ENCODE measurements at regions not wholly inside any gene's neighbourhood (a gene's known extent, or its start where the extent isn't known, plus 50 kb on each side); places are given as distances from the start of the nearest gene placed in this dataset.
"Not testable (repeated sequence)": the region's sequence is repeated elsewhere in the genome, so short reads cannot be mapped to it uniquely, and the experiment has no call there.

DNA sequence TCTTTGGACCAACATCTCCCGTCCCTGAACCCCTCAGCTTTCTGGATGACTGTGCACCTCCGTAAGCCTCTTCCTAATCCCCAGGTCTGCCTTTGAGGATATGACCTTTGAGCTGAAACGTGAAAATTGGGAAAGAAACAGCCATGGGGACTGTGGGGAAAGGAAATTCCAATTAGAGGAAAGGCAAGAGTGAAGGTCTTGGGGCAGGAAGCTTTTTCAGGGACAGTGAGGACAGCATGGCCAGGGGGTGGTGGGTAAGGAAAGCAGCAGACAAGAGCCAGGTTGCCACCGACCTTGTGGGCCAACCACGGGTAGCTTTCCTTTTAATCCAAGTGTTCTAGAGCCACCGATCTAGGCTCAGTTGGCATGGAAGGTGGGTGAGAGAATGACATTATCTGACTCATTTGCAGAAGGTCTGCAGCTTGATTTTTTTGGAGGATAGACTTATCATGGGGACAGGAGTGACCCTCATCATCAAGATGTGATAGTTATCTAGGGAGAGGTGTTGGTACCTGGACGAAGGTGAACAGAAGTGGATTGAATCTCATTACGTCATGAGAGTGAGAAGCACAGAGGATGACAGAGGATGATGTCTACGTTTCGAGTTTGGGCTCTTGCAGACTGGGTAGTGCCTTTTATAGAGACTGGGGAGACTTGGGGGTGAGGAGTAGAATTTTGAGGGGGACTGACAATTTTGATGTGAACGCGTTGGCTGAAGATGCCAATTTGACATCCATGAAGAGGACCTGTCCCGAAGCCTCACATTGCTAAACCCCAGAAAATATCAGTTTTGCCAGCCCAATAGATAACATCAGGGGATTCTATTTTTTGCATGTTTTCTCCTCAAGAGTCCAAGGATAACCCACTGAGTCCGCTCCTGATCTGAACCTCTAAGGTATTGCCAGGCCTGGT is 136.7 kb upstream of the PEG3 start:
- no peak overlapping the region for H3K27ac ChIP-seq
- H3K4me3 ChIP-seq = no peak overlapping the region
- H3K4me1 ChIP-seq = no peaks in the 10 kb centered on the region
- no peak for DNase-seq (ENCODE audit: low read depth in 1 of 2, low spot score in 1 of 2)
- no peak for ATAC-seq
- no peak for TF ChIP-seq ZFP36 (IDR thresholded peaks at IDR 0.05; ENCODE audit: borderline replicate concordance, partially characterized antibody)
- no peak overlapping the region for H3K4me2 ChIP-seq
- ChIA-PET CTCF (no interaction called here), POLR2A (no interaction called here)
- WGBS (ENCODE audit: missing lambda C conversion rate) = 18% methylated on average over 14 of the region's 14 CpGs
- H3K9me3 ChIP-seq = peaks cover 69% of the 10 kb centered on the region
- no peak for FAIRE-seq

DNA sequence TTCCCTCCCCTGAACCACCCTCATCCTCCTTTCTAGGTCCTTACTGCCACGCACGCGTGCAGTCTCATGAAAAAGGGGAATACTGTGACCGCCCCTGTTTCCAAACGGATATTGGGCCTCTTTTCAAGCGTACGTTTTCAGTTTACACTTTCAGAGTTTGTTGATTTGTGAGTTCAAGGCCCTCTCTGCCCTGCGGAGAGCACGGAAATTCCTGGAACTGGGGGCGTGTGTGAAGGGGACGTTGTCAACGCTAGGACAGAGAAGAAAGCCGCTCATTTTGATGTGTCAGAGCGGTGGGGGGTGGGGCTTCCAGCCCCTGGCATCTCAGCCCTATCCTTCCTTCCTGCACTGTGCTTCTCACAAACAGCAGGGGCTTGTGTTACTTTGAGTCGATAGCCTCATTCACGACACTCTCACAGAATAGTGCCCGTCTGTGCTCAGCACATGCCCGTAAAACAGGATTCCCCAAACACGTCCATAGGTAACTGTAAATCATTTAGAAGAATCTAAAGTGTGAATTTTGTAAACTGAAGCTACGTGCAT is 137.6 kb upstream of the PEG3 start:
- H3K4me2 ChIP-seq = no peak overlapping the region
- ChIA-PET POLR2A (no interaction called here), CTCF (no interaction called here)
- FAIRE-seq (no peak), DNase-seq (ENCODE audit: low read depth in 1 of 2, low spot score in 1 of 2) (no peak), ATAC-seq (no peak)
- TF ChIP-seq NFE2L2 (conservative IDR thresholded peaks at IDR 0.05; ENCODE audit: low read length) = no peak
- TF ChIP-seq HOXA7 (CRISPR knock-in tag; IDR thresholded peaks at IDR 0.05) = no peak
- TF ChIP-seq, protein P1, sequence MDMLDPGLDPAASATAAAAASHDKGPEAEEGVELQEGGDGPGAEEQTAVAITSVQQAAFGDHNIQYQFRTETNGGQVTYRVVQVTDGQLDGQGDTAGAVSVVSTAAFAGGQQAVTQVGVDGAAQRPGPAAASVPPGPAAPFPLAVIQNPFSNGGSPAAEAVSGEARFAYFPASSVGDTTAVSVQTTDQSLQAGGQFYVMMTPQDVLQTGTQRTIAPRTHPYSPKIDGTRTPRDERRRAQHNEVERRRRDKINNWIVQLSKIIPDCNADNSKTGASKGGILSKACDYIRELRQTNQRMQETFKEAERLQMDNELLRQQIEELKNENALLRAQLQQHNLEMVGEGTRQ (IDR thresholded peaks at IDR 0.05) = no peak
- no peak for TF ChIP-seq HDAC2 (IDR thresholded peaks at IDR 0.05)
- TF ChIP-seq HEYL (CRISPR knock-in tag; IDR thresholded peaks at IDR 0.05) = no peak
- TF ChIP-seq, protein P2, sequence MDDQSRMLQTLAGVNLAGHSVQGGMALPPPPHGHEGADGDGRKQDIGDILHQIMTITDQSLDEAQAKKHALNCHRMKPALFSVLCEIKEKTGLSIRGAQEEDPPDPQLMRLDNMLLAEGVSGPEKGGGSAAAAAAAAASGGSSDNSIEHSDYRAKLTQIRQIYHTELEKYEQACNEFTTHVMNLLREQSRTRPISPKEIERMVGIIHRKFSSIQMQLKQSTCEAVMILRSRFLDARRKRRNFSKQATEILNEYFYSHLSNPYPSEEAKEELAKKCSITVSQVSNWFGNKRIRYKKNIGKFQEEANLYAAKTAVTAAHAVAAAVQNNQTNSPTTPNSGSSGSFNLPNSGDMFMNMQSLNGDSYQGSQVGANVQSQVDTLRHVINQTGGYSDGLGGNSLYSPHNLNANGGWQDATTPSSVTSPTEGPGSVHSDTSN (IDR thresholded peaks at IDR 0.05) = no peak
- TF ChIP-seq, protein P3, sequence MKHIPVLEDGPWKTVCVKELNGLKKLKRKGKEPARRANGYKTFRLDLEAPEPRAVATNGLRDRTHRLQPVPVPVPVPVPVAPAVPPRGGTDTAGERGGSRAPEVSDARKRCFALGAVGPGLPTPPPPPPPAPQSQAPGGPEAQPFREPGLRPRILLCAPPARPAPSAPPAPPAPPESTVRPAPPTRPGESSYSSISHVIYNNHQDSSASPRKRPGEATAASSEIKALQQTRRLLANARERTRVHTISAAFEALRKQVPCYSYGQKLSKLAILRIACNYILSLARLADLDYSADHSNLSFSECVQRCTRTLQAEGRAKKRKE (CRISPR knock-in tag; IDR thresholded peaks at IDR 0.05; ENCODE audit: low read depth) = no peak
- TF ChIP-seq, protein P4, sequence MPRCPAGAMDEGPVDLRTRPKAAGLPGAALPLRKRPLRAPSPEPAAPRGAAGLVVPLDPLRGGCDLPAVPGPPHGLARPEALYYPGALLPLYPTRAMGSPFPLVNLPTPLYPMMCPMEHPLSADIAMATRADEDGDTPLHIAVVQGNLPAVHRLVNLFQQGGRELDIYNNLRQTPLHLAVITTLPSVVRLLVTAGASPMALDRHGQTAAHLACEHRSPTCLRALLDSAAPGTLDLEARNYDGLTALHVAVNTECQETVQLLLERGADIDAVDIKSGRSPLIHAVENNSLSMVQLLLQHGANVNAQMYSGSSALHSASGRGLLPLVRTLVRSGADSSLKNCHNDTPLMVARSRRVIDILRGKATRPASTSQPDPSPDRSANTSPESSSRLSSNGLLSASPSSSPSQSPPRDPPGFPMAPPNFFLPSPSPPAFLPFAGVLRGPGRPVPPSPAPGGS (IDR thresholded peaks at IDR 0.05) = no peak
- no peak for TF ChIP-seq HOXB5 (CRISPR knock-in tag; IDR thresholded peaks at IDR 0.05)
- no peak for TF ChIP-seq TFCP2L1 (CRISPR knock-in tag; IDR thresholded peaks at IDR 0.05)
- no peak for TF ChIP-seq ZNF302 (CRISPR knock-in tag; IDR thresholded peaks at IDR 0.05)
- TF ChIP-seq, protein P5, sequence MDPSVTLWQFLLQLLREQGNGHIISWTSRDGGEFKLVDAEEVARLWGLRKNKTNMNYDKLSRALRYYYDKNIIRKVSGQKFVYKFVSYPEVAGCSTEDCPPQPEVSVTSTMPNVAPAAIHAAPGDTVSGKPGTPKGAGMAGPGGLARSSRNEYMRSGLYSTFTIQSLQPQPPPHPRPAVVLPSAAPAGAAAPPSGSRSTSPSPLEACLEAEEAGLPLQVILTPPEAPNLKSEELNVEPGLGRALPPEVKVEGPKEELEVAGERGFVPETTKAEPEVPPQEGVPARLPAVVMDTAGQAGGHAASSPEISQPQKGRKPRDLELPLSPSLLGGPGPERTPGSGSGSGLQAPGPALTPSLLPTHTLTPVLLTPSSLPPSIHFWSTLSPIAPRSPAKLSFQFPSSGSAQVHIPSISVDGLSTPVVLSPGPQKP (IDR thresholded peaks at IDR 0.05; ENCODE audit: low read depth, low read length) = no peak
- no peak for TF ChIP-seq ZC3H11A (IDR thresholded peaks at IDR 0.05)
- TF ChIP-seq CEBPB (IDR thresholded peaks at IDR 0.05) = no peak
- WGBS (ENCODE audit: missing lambda C conversion rate) = 33% methylated on average over 20 of the region's 20 CpGs
- no peak overlapping the region for H3K27ac ChIP-seq
- no peak overlapping the region for H3K4me3 ChIP-seq
- H3K9me3 ChIP-seq = peaks cover 65% of the 10 kb centered on the region
- no peaks in the 10 kb centered on the region for H3K4me1 ChIP-seq

DNA sequence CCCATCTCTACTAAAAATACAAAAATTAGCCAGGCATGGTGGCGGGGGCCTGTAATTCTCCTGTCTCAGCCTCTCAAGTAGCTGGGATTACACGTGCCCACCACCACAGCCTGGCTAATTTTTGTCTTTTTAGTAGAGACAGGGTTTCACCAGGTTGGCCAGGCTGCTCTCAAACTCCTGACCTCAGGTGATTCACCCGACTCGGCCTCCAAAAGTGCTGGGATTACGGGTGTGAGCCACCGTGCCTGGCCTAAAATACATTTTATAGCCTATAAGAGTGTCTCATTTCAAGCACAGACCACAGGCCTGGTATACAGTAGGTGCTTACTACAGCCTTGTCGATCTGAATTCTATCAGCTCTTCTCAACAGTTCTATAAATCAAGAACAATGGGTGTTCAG is 139.5 kb upstream of the USP29 start:
- peaks cover 69% of the 10 kb centered on the region for H3K9me3 ChIP-seq
- DNase-seq (ENCODE audit: low read depth in 1 of 2, low spot score in 1 of 2); H3K4me1 ChIP-seq; H3K4me2 ChIP-seq; ATAC-seq; POLR2A ChIA-PET; H3K27ac ChIP-seq; H3K4me3 ChIP-seq; CTCF ChIA-PET; FAIRE-seq: not testable (repeated sequence)
- 7% methylated on average over 7 of the region's 7 CpGs for WGBS (ENCODE audit: missing lambda C conversion rate)

Measured in A549 (cell line).